ENCODE measurements at regions not wholly inside any gene's neighbourhood (a gene's known extent, or its start where the extent isn't known, plus 50 kb on each side); places are given as distances from the start of the nearest gene placed in this dataset.
"Not testable (repeated sequence)": the region's sequence is repeated elsewhere in the genome, so short reads cannot be mapped to it uniquely, and the experiment has no call there.

- intact Hi-C loops (cut with DNase I): no loop called here
- ATAC-seq (no peak), DNase-seq (ENCODE audit: missing footprints) (no peak)
These were observed 591.2 kb upstream of the PTBP2 start for GRCh38 chr1:96130432-96130831.

- DNase-seq (ENCODE audit: missing footprints) (no peak), ATAC-seq (no peak)
- intact Hi-C loops (cut with DNase I): no loop called here
These were observed 576.9 kb upstream of the PTBP2 start for GRCh38 chr1:96144636-96145035.

GRCh38 chr1:96145492-96145891 lies 576.1 kb upstream of the PTBP2 start:
- no peak for ATAC-seq

GRCh38 chr1:96152957-96153356 lies 568.6 kb upstream of the PTBP2 start:
- intact Hi-C loops (cut with DNase I); DNase-seq (ENCODE audit: missing footprints); ATAC-seq: not testable (repeated sequence)

More at GRCh38 chr1:96145492-96145891, 576.1 kb upstream of the PTBP2 start:
- intact Hi-C loops (cut with DNase I): no loop called here
- no peak for DNase-seq (ENCODE audit: missing footprints)

- ATAC-seq: no peak
- no peak for DNase-seq (ENCODE audit: missing footprints)
- intact Hi-C loops (cut with DNase I): no loop called here
These were observed 564.5 kb upstream of the PTBP2 start for GRCh38 chr1:96157101-96157500.

GRCh38 chr1:96159379-96159778 lies 562.2 kb upstream of the PTBP2 start:
- DNase-seq (ENCODE audit: missing footprints): no peak
- no peak for ATAC-seq
- intact Hi-C loops (cut with DNase I): no loop called here

DNA sequence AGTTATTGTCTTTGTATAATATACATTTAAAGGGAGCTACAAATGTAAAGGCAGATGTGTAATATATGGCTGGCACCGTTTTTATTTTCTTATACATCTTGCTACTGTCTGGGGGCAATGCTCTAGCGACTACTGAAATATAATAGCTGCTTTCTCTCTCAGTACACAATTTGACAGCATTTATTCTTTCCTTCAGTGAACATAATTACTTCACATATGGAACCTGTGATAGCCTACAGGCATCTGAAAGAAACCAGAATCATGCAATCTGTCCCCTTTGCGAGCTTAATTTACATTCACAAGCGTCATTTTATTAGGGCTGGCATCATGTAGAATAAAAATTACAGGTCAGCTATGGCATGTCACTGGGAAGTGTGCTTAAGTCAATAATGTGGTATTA lies 557.5 kb upstream of the PTBP2 start:
- DNase-seq (ENCODE audit: missing footprints) (no peak), ATAC-seq (no peak)
- intact Hi-C loops (cut with DNase I): no loop called here

DNA sequence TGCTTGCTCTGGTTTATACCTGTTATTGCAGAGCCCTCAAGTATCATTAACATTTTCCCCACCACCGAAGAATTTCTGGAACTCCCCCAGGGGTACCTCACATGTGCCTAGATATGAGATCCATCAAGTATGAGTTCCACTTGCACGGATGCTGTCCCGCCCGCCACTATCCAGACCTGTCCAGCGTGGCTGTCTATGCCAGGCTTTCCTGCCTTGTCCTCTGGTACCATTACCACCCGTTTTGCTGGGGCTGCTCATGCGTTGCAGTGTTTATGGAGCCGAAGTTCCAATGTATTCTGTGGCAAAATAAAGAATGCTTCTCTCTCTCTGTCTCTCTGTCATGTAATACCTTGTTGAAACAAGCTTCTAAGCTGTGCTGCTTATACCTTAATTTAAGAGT lies 543.5 kb upstream of the PTBP2 start:
- ATAC-seq (no peak), DNase-seq (ENCODE audit: missing footprints) (no peak)
- intact Hi-C loops (cut with DNase I): no loop called here

GRCh38 chr1:96183485-96183884 lies 538.1 kb upstream of the PTBP2 start:
- ATAC-seq (no peak), DNase-seq (ENCODE audit: missing footprints) (no peak)
- intact Hi-C loops (cut with DNase I): no loop called here

- ATAC-seq: no peak
- peak; percentile 15 for DNase-seq (ENCODE audit: missing footprints)
- intact Hi-C loops (cut with DNase I): no loop called here
These were observed 537.7 kb upstream of the PTBP2 start for GRCh38 chr1:96183928-96184327.

DNA sequence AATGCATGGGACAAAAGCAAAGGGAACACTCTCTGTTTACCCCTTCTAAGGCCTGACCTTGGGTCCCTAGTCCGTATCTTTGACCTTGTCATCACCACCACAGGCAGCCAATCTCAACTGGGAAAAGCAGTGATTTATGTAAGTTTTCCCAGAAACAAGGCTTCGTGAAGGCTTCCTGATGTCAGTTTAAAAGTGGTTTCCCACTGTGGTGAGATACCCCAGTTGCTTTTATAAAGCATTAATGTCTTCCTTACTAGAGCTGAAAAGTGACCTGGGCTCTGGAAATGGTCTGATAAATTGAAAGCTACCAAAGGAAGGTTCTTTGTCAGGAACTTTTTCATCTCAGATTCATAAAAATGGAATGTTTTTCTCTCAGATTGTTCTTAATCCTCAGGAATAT lies 536.4 kb upstream of the PTBP2 start:
- no peak for ATAC-seq
- intact Hi-C loops (cut with DNase I): no loop called here
- DNase-seq (ENCODE audit: missing footprints): no peak

- intact Hi-C loops (cut with DNase I): no loop called here
- ATAC-seq (no peak), DNase-seq (ENCODE audit: missing footprints) (no peak)
These were observed 534.6 kb upstream of the PTBP2 start for GRCh38 chr1:96187020-96187419.

GRCh38 chr1:96191165-96191564 lies 530.4 kb upstream of the PTBP2 start:
- DNase-seq (ENCODE audit: missing footprints) (no peak), ATAC-seq (no peak)
- intact Hi-C loops (cut with DNase I): no loop called here

DNA sequence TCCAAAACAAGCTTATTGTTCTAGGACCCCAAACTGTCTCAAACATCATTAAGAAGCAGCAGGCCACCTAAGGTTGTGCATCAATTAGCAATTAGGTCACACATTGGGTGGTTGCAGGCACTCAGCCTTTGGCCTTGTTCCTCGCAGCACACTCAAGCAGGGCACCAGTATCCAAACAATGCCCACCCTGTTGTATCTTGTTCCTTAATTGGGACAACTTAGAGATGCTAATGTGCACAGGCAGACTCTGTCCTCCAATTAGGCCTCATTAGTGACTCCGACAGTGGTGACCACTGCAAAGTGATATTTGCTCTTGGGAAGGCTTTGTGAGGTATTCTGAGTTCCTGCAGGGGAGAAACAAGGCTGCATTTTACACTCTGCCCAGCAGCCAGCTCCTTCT lies 515.1 kb upstream of the PTBP2 start:
- intact Hi-C loops (cut with DNase I): no loop called here
- ATAC-seq: no peak
- no peak for DNase-seq (ENCODE audit: missing footprints)

GRCh38 chr1:96207936-96208335 lies 513.6 kb upstream of the PTBP2 start:
- no peak for DNase-seq (ENCODE audit: missing footprints)
- ATAC-seq: no peak
- intact Hi-C loops (cut with DNase I): no loop called here

- no peak for DNase-seq (ENCODE audit: missing footprints)
- no peak for ATAC-seq
- intact Hi-C loops (cut with DNase I): no loop called here
These were observed 513.2 kb upstream of the PTBP2 start for GRCh38 chr1:96208428-96208827.

GRCh38 chr1:96210054-96210453 lies 511.5 kb upstream of the PTBP2 start:
- intact Hi-C loops (cut with DNase I): no loop called here
- DNase-seq (ENCODE audit: missing footprints): no peak
- ATAC-seq: no peak

GRCh38 chr1:96211202-96211601 lies 510.4 kb upstream of the PTBP2 start:
- intact Hi-C loops (cut with DNase I): no loop called here
- DNase-seq (ENCODE audit: missing footprints) (no peak), ATAC-seq (no peak)

DNA sequence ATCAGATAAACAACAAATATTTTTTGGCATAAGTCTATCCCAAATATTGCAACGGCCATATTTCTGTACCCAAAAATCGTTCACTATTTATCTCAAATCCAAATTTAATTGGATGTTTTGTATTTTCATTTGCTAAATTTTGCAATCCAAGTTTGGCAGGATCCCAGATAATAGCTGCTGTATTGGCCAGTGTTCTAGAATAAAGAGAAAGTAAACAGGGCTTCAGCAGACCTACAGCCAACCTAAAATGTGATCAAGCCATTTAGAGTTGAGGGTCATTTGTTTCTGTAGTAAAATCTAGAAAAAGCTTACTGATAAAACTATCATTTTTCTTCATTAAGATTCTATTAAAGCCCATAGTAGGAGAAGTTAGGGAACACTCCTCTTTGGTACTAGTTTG lies 506.6 kb upstream of the PTBP2 start:
- DNase-seq (ENCODE audit: missing footprints) (no peak), ATAC-seq (no peak)
- intact Hi-C loops (cut with DNase I): no loop called here

- ATAC-seq (no peak), DNase-seq (ENCODE audit: missing footprints) (no peak)
- intact Hi-C loops (cut with DNase I): no loop called here
These were observed 500.9 kb upstream of the PTBP2 start for GRCh38 chr1:96220651-96221050.

- ATAC-seq: no peak
- DNase-seq (ENCODE audit: missing footprints): no peak
- intact Hi-C loops (cut with DNase I): no loop called here
These were observed 498.9 kb upstream of the PTBP2 start for GRCh38 chr1:96222701-96223100.

- ATAC-seq; intact Hi-C loops (cut with DNase I); DNase-seq (ENCODE audit: missing footprints): not testable (repeated sequence)
These were observed 497.4 kb upstream of the PTBP2 start for GRCh38 chr1:96224229-96224628.

All from Right ventricle myocardium inferior (tissue), 1 donor.